Astrocyte (in vitro differentiated cells and primary cell): ENCODE measurements at regions not wholly inside any gene's neighbourhood (a gene's known extent, or its start where the extent isn't known, plus 50 kb on each side); places are given as distances from the start of the nearest gene placed in this dataset.

ENCODE experiments used
- EZH2 ChIP-seq: IDR thresholded peaks from 2 replicates; pipeline ENCODE4 v1.6.1; 2012; ENCODE audit warnings: mild to moderate bottlenecking, low read length, inconsistent platforms; ENCODE audit not compliant: insufficient read depth
- TF ChIP-seq, protein P1 (sequence below): IDR thresholded peaks from 2 replicates; pipeline ENCODE4 v1.5.1; 2011; ENCODE audit warnings: low read depth, mild to moderate bottlenecking, inconsistent platforms, low read length, moderate library complexity; ENCODE audit not compliant: insufficient read depth

DNA sequence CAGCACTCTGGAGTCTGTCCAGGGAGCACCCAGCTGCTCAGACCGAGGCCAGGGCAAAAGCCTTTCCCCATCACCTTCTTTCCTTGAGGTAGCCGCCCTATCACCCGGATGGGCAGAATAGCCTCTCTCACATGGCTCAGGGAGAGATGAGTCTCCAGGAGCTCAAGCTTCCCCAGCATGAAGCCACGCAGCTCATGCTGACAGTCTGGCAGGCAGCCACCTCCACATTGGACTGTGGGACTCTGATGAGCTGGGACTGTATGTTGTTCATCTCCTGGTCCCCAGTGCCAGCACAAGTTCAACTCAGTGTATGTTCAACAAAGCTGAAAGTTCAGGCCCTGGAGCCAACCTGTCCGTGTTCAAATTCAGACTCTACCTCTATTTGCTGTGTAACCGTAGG lies 75.2 kb upstream of the ZC3H12A start:
- TF ChIP-seq, protein P1, sequence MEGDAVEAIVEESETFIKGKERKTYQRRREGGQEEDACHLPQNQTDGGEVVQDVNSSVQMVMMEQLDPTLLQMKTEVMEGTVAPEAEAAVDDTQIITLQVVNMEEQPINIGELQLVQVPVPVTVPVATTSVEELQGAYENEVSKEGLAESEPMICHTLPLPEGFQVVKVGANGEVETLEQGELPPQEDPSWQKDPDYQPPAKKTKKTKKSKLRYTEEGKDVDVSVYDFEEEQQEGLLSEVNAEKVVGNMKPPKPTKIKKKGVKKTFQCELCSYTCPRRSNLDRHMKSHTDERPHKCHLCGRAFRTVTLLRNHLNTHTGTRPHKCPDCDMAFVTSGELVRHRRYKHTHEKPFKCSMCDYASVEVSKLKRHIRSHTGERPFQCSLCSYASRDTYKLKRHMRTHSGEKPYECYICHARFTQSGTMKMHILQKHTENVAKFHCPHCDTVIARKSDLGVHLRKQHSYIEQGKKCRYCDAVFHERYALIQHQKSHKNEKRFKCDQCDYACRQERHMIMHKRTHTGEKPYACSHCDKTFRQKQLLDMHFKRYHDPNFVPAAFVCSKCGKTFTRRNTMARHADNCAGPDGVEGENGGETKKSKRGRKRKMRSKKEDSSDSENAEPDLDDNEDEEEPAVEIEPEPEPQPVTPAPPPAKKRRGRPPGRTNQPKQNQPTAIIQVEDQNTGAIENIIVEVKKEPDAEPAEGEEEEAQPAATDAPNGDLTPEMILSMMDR = no peak
- no peak for TF ChIP-seq EZH2
